IMR-90 (cell line): ENCODE measurements at regions not wholly inside any gene's neighbourhood (a gene's known extent, or its start where the extent isn't known, plus 50 kb on each side); places are given as distances from the start of the nearest gene placed in this dataset.

ENCODE experiments used
- ATAC-seq: fragments of 200-7000 bp; cut with Tn5 transposase; 2 replicates; pipeline ENCODE4 v1.9.1; 2020; ENCODE audit warnings: low read depth, mild to moderate bottlenecking, moderate library complexity
- BruUV-seq: library from RNA; stranded (reverse); fragments of 400-500 nt; replicated peaks from 2 replicates; lab custom pipeline; 2021; lab: Mats Ljungman, UMichigan
- CTCF ChIA-PET: fragments of 300-600 bp; formaldehyde crosslinking; extraction: SDS; loops from one replicate; lab custom pipeline; 2021; ENCODE audit warnings: antibody characterized with exemption; lab: Yijun Ruan, JAX
- POLR2A ChIA-PET: fragments of 300-600 bp; sonication (Branson Sonifier 250); formaldehyde crosslinking; loops from one replicate; lab custom pipeline; 2022; ENCODE audit warnings: antibody characterized with exemption; ENCODE audit not compliant: unreplicated experiment; lab: Charles Lee
- DNase-seq: peaks from one replicate; pipeline ENCODE4 v3.0.0; 2013
- H2AFZ ChIP-seq: replicated peaks from 2 replicates; pipeline ENCODE3; 2013; ENCODE audit warnings: low read length, mild to moderate bottlenecking; ENCODE audit not compliant: poor library complexity
- H2AK5ac ChIP-seq: 2 replicates; pipeline ENCODE4 v1.6.1; 2013; ENCODE audit warnings: low read depth, low read length, inconsistent platforms
- H2AK9ac ChIP-seq: replicated peaks from 2 replicates; pipeline ENCODE3; 2013; ENCODE audit warnings: mild to moderate bottlenecking, low read depth, low read length, moderate library complexity; ENCODE audit not compliant: poor library complexity
- H2BK120ac ChIP-seq: 2 replicates; pipeline ENCODE4 v1.6.1; 2013; ENCODE audit warnings: low read depth, low read length, inconsistent platforms
- H2BK15ac ChIP-seq: 3 replicates; pipeline ENCODE4 v1.6.1; 2013; ENCODE audit warnings: low read depth, low read length, inconsistent platforms
- H2BK20ac ChIP-seq: 2 replicates; pipeline ENCODE4 v1.6.1; 2013; ENCODE audit warnings: low read depth, mild to moderate bottlenecking, inconsistent platforms, low read length, moderate library complexity
- H2BK5ac ChIP-seq: 2 replicates; pipeline ENCODE4 v1.6.1; 2013; ENCODE audit warnings: mild to moderate bottlenecking, low read depth, low read length, inconsistent platforms; ENCODE audit not compliant: poor library complexity, severe bottlenecking
- H3K14ac ChIP-seq: replicated peaks from 2 replicates; pipeline ENCODE4 v1.6.1; 2013; ENCODE audit warnings: low read depth, low read length, inconsistent platforms
- H3K18ac ChIP-seq: 2 replicates; pipeline ENCODE4 v1.6.1; 2013; ENCODE audit warnings: low read depth, low read length, control low read depth
- H3K23ac ChIP-seq: 2 replicates; pipeline ENCODE4 v1.6.1; 2013; ENCODE audit warnings: low read depth, low read length, inconsistent platforms
- H3K27ac ChIP-seq: 2 replicates; pipeline ENCODE4 v1.5.1; 2013; ENCODE audit warnings: mild to moderate bottlenecking, control low read depth, low read length; ENCODE audit not compliant: insufficient read depth
- H3K27me3 ChIP-seq: 2 replicates; pipeline ENCODE4 v1.6.1; 2013; ENCODE audit warnings: low read length; ENCODE audit not compliant: control insufficient read depth, insufficient read depth
- H3K36me3 ChIP-seq: 2 replicates; pipeline ENCODE4 v1.6.1; 2013; ENCODE audit warnings: low read length, mixed read lengths; ENCODE audit not compliant: control insufficient read depth, insufficient read depth
- H3K4ac ChIP-seq: 2 replicates; pipeline ENCODE4 v1.6.1; 2013; ENCODE audit warnings: low read depth, low read length, inconsistent platforms
- H3K4me1 ChIP-seq: 2 replicates; pipeline ENCODE4 v1.6.1; 2013; ENCODE audit warnings: low read length, mixed read lengths; ENCODE audit not compliant: control insufficient read depth, insufficient read depth
- H3K4me2 ChIP-seq: 2 replicates; pipeline ENCODE4 v1.6.1; 2013; ENCODE audit warnings: low read depth, mild to moderate bottlenecking, control low read depth, low read length, moderate library complexity
- H3K4me3 ChIP-seq: 2 replicates; pipeline ENCODE4 v1.5.1; 2013; ENCODE audit warnings: low read depth, mild to moderate bottlenecking, control low read depth, low read length, moderate library complexity; ENCODE audit not compliant: insufficient read depth
- H3K56ac ChIP-seq: 2 replicates; pipeline ENCODE4 v1.6.1; 2013; ENCODE audit warnings: low read length, inconsistent platforms; ENCODE audit not compliant: insufficient read depth; ENCODE audit errors: extremely low read depth
- H3K79me1 ChIP-seq, 2 experiments: 2 replicates each; pipeline ENCODE4 v1.6.1; 2013; ENCODE audit warnings: low read length in 2 of 2, inconsistent platforms in 1 of 2, low read depth in 1 of 2
- H3K9ac ChIP-seq: 2 replicates; pipeline ENCODE4 v1.6.1; 2013; ENCODE audit warnings: low read depth, low read length, control low read depth
- H3K9me1 ChIP-seq: 2 replicates; pipeline ENCODE4 v1.6.1; 2013; ENCODE audit warnings: low read length, inconsistent platforms; ENCODE audit not compliant: insufficient read depth
- H3K9me3 ChIP-seq: 2 replicates; pipeline ENCODE4 v1.6.1; 2013; ENCODE audit warnings: low read length; ENCODE audit not compliant: control insufficient read depth, insufficient read depth
- H4K20me1 ChIP-seq: 2 replicates; pipeline ENCODE4 v1.6.1; 2013; ENCODE audit warnings: low read length, inconsistent platforms; ENCODE audit not compliant: insufficient read depth
- H4K5ac ChIP-seq: 2 replicates; pipeline ENCODE4 v1.6.1; 2013; ENCODE audit warnings: mild to moderate bottlenecking, low read depth, low read length, control low read depth
- H4K8ac ChIP-seq, 2 experiments: 2 replicates each; pipeline ENCODE4 v1.6.1; 2013; ENCODE audit warnings: low read depth in 2 of 2, low read length in 2 of 2, control low read depth in 1 of 2, inconsistent platforms in 1 of 2
- H4K91ac ChIP-seq: 2 replicates; pipeline ENCODE4 v1.6.1; 2013; ENCODE audit warnings: low read depth, low read length, inconsistent platforms; ENCODE audit not compliant: insufficient read depth
- BHLHE40 ChIP-seq: fragments of 150-350 bp; IDR thresholded peaks from 2 replicates; pipeline ENCODE4 v1.6.1; 2016; ENCODE audit warnings: mild to moderate bottlenecking, low read depth, low read length
- CEBPB ChIP-seq: IDR thresholded peaks from 2 replicates; pipeline ENCODE4 v1.6.1; 2012; ENCODE audit warnings: low read depth, low read length, improper control_type of control experiment
- CHD1 ChIP-seq: IDR thresholded peaks from 2 replicates; pipeline ENCODE4 v1.6.1; 2012; ENCODE audit warnings: low read depth, low read length, improper control_type of control experiment
- ELK1 ChIP-seq: fragments of 150-350 bp; IDR thresholded peaks from 2 replicates; pipeline ENCODE4 v1.6.1; 2016; ENCODE audit warnings: low read depth, mild to moderate bottlenecking, low read length, moderate library complexity, borderline replicate concordance
- FOS ChIP-seq: fragments of 150-350 bp; IDR thresholded peaks from 2 replicates; pipeline ENCODE4 v1.6.1; 2016; ENCODE audit warnings: low read depth, low read length
- MAFK ChIP-seq: IDR thresholded peaks from 2 replicates; pipeline ENCODE4 v1.6.1; 2012; ENCODE audit warnings: low read depth, low read length, improper control_type of control experiment
- MAZ ChIP-seq: IDR thresholded peaks from 2 replicates; pipeline ENCODE4 v1.6.1; 2012; ENCODE audit warnings: low read depth, mild to moderate bottlenecking, low read length, improper control_type of control experiment, moderate library complexity, borderline replicate concordance
- MXI1 ChIP-seq: IDR thresholded peaks from 2 replicates; pipeline ENCODE4 v1.6.1; 2012; ENCODE audit warnings: low read depth, mild to moderate bottlenecking, low read length, moderate library complexity, borderline replicate concordance
- POLR2A ChIP-seq: IDR thresholded peaks from 2 replicates; pipeline ENCODE4 v1.6.1; 2012; ENCODE audit warnings: mild to moderate bottlenecking, low read depth, low read length
- RAD21 ChIP-seq: IDR thresholded peaks from 2 replicates; pipeline ENCODE4 v1.6.1; 2012; ENCODE audit warnings: low read length, improper control_type of control experiment
- RFX5 ChIP-seq: IDR thresholded peaks from 2 replicates; pipeline ENCODE4 v1.8.0; 2012; ENCODE audit warnings: low read depth, mild to moderate bottlenecking, low read length, moderate library complexity
- SMC3 ChIP-seq: fragments of 150-350 bp; IDR thresholded peaks from 2 replicates; pipeline ENCODE4 v1.6.1; 2016; ENCODE audit warnings: low read depth, mild to moderate bottlenecking, antibody characterized with exemption, low read length, moderate library complexity
- WGBS, 2 experiments: methylation state at CpG; one replicate each; pipeline versions ENCODE4 v1.1.5 to v1.1.7; 2013; ENCODE audit warnings: missing lambda C conversion rate in 2 of 2; ENCODE audit not compliant: insufficient read length in 1 of 2; ENCODE audit errors: extremely low coverage in 2 of 2; 5-methylcytosine and 5-hydroxymethylcytosine counted together
- dilution Hi-C: fragments of 300-500 bp; cut with HindIII; formaldehyde crosslinking; loops from one replicate; pipeline ENCODE4 v1.14.3; 2018; ENCODE audit warnings: low sequenced_read_pairs; ENCODE audit not compliant: unreplicated experiment
- in situ Hi-C: fragments of 300-500 bp; cut with MboI; formaldehyde crosslinking; loops from 3 replicates; pipeline ENCODE4 v1.14.3; 2019; ENCODE audit warnings: low sequenced_read_pairs, inconsistent platforms, mixed read lengths
- intact Hi-C: fragments of 100-400 bp; cut with micrococcal nuclease; formaldehyde crosslinking; loops from 2 replicates; pipeline ENCODE4 v1.10.0; 2022

- Histone ChIP-seq H2BK15ac (no peak overlapping the region), H3K9ac (no peak overlapping the region), H3K56ac (no peak overlapping the region), H2BK5ac (no peak overlapping the region), H3K79me1 (no peaks in the 10 kb centered on the region), H3K27ac (no peak overlapping the region), H2AK5ac (no peak overlapping the region), H3K9me1 (no peaks in the 10 kb centered on the region), H4K91ac (no peak overlapping the region), H2BK20ac (no peak overlapping the region), H3K27me3 (no peaks in the 10 kb centered on the region), H4K8ac (no peak overlapping the region), H3K4ac (no peak overlapping the region), H2AFZ (no peak overlapping the region), H4K20me1 (no peaks in the 10 kb centered on the region), H3K23ac (no peak overlapping the region), H2AK9ac (no peak overlapping the region), H3K14ac (no peak overlapping the region), H2BK120ac (no peak overlapping the region), H3K9me3 (peaks cover 55% of the 10 kb centered on the region), H3K4me1 (no peaks in the 10 kb centered on the region), H3K18ac (no peak overlapping the region), H4K5ac (no peak overlapping the region), H3K36me3 (no peaks in the 10 kb centered on the region), H3K4me2 (no peak overlapping the region), H3K4me3 (no peak overlapping the region)
- dilution Hi-C loops, result no loop called here
- ATAC-seq, result no peak
- ChIA-PET POLR2A (no interaction called here), CTCF (no interaction called here)
- WGBS, 2 experiments, result 77% methylated on average over 10 of the region's 30 CpGs; no CpG with 5 or more reads in 1 of the 2 experiments
- no TSS peak for BruUV-seq
- in situ Hi-C loops, result no loop called here
- no peak for DNase-seq
- intact Hi-C loops, result no loop called here
- TF ChIP-seq BHLHE40 (no peak), RFX5 (no peak), POLR2A (no peak), CEBPB (no peak), SMC3 (no peak), MAFK (no peak), MAZ (no peak), FOS (no peak), MXI1 (no peak), RAD21 (no peak), ELK1 (no peak), CHD1 (no peak)
These were observed 183.5 kb upstream of the C14orf180 start for GRCh38 chr14:104395941-104396681.
